GM12891 (cell line): ENCODE measurements at regions not wholly inside any gene's neighbourhood (a gene's known extent, or its start where the extent isn't known, plus 50 kb on each side); places are given as distances from the start of the nearest gene placed in this dataset.
"Not testable (repeated sequence)": the region's sequence is repeated elsewhere in the genome, so short reads cannot be mapped to it uniquely, and the experiment has no call there.

ENCODE experiments used
- DNase-seq: peaks from one replicate; pipeline ENCODE4 v3.0.0; 2011; ENCODE audit warnings: low spot score; ENCODE audit not compliant: insufficient read length
- FAIRE-seq: peaks from 2 replicates; lab custom pipeline; 2011; peaks lifted over from hg19 to GRCh38; lab: Jason Lieb, UNC
- PAX5 ChIP-seq: IDR thresholded peaks from 2 replicates; pipeline ENCODE4 v1.6.1; 2011; ENCODE audit warnings: low read length, moderate library complexity, mild to moderate bottlenecking; ENCODE audit not compliant: insufficient read depth, severe bottlenecking
- POLR2A ChIP-seq: IDR thresholded peaks from 2 replicates; pipeline ENCODE4 v1.6.1; 2011; ENCODE audit warnings: low read depth, low read length, control low read depth
- POLR2AphosphoS5 ChIP-seq: IDR thresholded peaks from 2 replicates; pipeline ENCODE4 v1.6.1; 2011; ENCODE audit warnings: low read depth, low read length, control low read depth
- POU2F2 ChIP-seq: IDR thresholded peaks from 2 replicates; pipeline ENCODE4 v1.6.1; 2011; ENCODE audit warnings: low read depth, mild to moderate bottlenecking, control low read depth, low read length, moderate library complexity
- SPI1 ChIP-seq: IDR thresholded peaks from 2 replicates; pipeline ENCODE4 v1.6.1; 2011; ENCODE audit warnings: low read depth, low read length, control low read depth
- TAF1 ChIP-seq: IDR thresholded peaks from 2 replicates; pipeline ENCODE4 v1.6.1; 2011; ENCODE audit warnings: low read depth, low read length, control low read depth

GRCh38 chr18:38539856-38540255, 974.3 kb upstream of the CELF4 start:
- TF ChIP-seq POLR2AphosphoS5 = no peak
- no peak for TF ChIP-seq PAX5
- no peak for DNase-seq
- no peak for FAIRE-seq

- TF ChIP-seq POLR2A (no peak), SPI1 (no peak), POLR2AphosphoS5 (no peak), POU2F2 (no peak), TAF1 (no peak), PAX5 (no peak)
- DNase-seq (no peak), FAIRE-seq (no peak)
Measured at GRCh38 chr18:38539371-38539770, 973.8 kb upstream of the CELF4 start.

GRCh38 chr18:38534073-38534472, 968.5 kb upstream of the CELF4 start:
- TF ChIP-seq SPI1 (no peak), POU2F2 (no peak), POLR2AphosphoS5 (no peak), PAX5 (no peak), TAF1 (no peak), POLR2A (no peak)
- no peak for DNase-seq
- no peak for FAIRE-seq

- DNase-seq (no peak), FAIRE-seq (no peak)
- no peak for TF ChIP-seq POLR2A
- no peak for TF ChIP-seq POLR2AphosphoS5
- no peak for TF ChIP-seq POU2F2
- TF ChIP-seq PAX5 = no peak
- no peak for TF ChIP-seq TAF1
- no peak for TF ChIP-seq SPI1
Measured at GRCh38 chr18:38526922-38527321, 961.3 kb upstream of the CELF4 start.

GRCh38 chr18:38525039-38525438, 959.4 kb upstream of the CELF4 start:
- TF ChIP-seq SPI1 = no peak
- no peak for TF ChIP-seq POLR2AphosphoS5
- no peak for TF ChIP-seq POU2F2
- TF ChIP-seq PAX5 = no peak
- no peak for FAIRE-seq
- no peak for DNase-seq

- DNase-seq (no peak), FAIRE-seq (no peak)
- TF ChIP-seq POLR2A (no peak), SPI1 (no peak), POLR2AphosphoS5 (no peak), TAF1 (no peak), POU2F2 (no peak), PAX5 (no peak)
Measured at GRCh38 chr18:38520786-38521185, 955.2 kb upstream of the CELF4 start.

DNA sequence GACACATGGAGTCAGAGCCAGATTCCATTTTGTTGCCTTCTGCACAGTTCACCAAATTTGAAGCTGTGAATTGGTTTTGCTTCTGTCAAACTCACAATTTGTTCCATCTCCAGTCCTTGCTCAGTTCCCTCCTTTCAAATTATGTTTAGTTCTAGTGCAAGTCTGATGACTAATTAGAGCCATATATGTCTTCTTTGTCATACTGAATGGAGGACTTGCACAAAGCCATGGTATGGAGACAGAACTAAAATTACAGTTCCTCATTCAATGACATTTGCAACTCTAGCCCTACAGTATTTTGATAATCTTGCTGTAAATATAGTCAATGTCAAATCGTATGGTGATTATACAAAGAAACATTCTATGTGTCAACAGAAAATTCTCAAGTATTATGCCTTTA, 936.9 kb upstream of the CELF4 start:
- TF ChIP-seq POLR2A (no peak), PAX5 (no peak), TAF1 (no peak), POLR2AphosphoS5 (no peak), POU2F2 (no peak), SPI1 (no peak)
- peak; percentile 9 for FAIRE-seq
- DNase-seq = no peak

- no peak for TF ChIP-seq POLR2AphosphoS5
- TF ChIP-seq PAX5 = no peak
- no peak for TF ChIP-seq SPI1
- TF ChIP-seq TAF1 = no peak
- TF ChIP-seq POLR2A = no peak
- TF ChIP-seq POU2F2 = no peak
- FAIRE-seq = no peak
- DNase-seq = no peak
Measured at GRCh38 chr18:38497266-38497665, 931.7 kb upstream of the CELF4 start.

DNA sequence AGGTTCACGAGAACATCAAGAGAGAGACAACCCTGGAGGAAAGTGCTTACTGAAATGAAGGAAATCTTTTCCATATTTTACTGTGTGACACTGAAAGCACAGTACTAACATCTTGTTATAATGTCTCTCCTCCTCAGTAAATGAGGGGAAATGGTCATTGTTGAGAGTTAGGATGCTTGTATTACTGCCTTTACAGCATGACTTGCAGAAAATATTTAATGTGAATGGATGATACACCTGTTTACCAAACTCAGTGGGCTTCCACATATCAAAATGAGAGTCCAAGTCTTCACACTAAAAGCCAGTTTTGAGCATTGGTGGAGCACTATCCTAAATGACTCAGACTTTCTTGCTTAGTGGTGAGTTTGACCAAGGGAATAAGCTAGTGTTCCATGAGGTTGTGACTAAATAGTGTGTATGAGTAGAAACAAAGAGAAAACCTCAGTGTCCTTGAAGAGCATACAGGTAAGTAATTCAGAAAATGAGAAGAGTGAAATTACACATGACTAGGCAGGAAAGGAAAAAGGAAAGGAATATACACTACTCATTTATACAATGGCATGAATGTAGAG, 930.7 kb upstream of the CELF4 start:
- no peak for FAIRE-seq
- DNase-seq = no peak
- TF ChIP-seq POLR2A (no peak), POU2F2 (no peak), TAF1 (no peak), PAX5 (no peak), SPI1 (no peak), POLR2AphosphoS5 (no peak)

DNA sequence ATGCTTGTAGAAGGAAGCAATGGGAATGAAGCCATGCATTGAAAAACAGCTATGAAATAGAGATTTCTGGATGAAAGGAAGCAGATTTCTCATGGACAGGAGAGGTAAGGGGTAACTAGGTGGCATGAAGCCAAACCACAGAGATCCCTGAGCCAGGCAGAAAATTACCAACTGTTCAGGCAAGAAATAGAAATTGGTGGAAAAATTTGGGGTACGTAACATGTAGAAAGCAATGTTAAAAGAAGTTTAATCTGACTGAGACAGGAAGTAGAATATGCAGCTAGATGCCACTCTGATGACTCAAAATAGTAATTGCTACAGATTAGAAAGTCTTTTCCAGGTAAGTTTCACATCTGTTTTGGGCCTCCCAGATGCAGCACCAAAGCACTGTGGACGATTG, 928.5 kb upstream of the CELF4 start:
- TF ChIP-seq TAF1 (no peak), POU2F2 (no peak), POLR2A (no peak), SPI1 (no peak)
- FAIRE-seq (no peak), DNase-seq (no peak)

GRCh38 chr18:38491195-38491594, 925.6 kb upstream of the CELF4 start:
- FAIRE-seq (no peak), DNase-seq (no peak)
- TF ChIP-seq POLR2AphosphoS5 (no peak), TAF1 (no peak), PAX5 (no peak), POU2F2 (no peak), POLR2A (no peak), SPI1 (no peak)

- not testable (repeated sequence) for DNase-seq, FAIRE-seq
Measured at GRCh38 chr18:38489721-38490120, 924.1 kb upstream of the CELF4 start.
